Thyroid gland (tissue), 4 donors: ENCODE measurements at regions not wholly inside any gene's neighbourhood (a gene's known extent, or its start where the extent isn't known, plus 50 kb on each side); places are given as distances from the start of the nearest gene placed in this dataset.

Experiments
- POLR2A ChIP-seq, 2 donors: fragments of 450-650 bp; IDR thresholded peaks; one replicate each; pipeline ENCODE4 v1.6.1; 2017; ENCODE audit warnings: antibody characterized with exemption in 2 of 2, mild to moderate bottlenecking in 2 of 2, moderate library complexity in 1 of 2
- TF ChIP-seq, protein P1 (sequence below), 6 experiments: fragments of 200-600 bp in 3 of 6; fragments of 450-650 bp in 3 of 6; sonication (generic) in 3 of 6; IDR thresholded peaks; one replicate each; pipeline ENCODE4 v1.5.1; 2016 to 2019; ENCODE audit warnings: antibody characterized with exemption in 6 of 6, mild to moderate bottlenecking in 2 of 6, inconsistent platforms in 1 of 6, moderate library complexity in 1 of 6

GRCh38 chr6:11295969-11296368 lies 63.5 kb upstream of the NEDD9 start:
- TF ChIP-seq, protein P1, sequence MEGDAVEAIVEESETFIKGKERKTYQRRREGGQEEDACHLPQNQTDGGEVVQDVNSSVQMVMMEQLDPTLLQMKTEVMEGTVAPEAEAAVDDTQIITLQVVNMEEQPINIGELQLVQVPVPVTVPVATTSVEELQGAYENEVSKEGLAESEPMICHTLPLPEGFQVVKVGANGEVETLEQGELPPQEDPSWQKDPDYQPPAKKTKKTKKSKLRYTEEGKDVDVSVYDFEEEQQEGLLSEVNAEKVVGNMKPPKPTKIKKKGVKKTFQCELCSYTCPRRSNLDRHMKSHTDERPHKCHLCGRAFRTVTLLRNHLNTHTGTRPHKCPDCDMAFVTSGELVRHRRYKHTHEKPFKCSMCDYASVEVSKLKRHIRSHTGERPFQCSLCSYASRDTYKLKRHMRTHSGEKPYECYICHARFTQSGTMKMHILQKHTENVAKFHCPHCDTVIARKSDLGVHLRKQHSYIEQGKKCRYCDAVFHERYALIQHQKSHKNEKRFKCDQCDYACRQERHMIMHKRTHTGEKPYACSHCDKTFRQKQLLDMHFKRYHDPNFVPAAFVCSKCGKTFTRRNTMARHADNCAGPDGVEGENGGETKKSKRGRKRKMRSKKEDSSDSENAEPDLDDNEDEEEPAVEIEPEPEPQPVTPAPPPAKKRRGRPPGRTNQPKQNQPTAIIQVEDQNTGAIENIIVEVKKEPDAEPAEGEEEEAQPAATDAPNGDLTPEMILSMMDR (IDR thresholded peaks at IDR 0.05) = no peak
- TF ChIP-seq POLR2A (IDR thresholded peaks at IDR 0.05) = no peak
